Urothelium cell line (cell line): ENCODE measurements at regions not wholly inside any gene's neighbourhood (a gene's known extent, or its start where the extent isn't known, plus 50 kb on each side); places are given as distances from the start of the nearest gene placed in this dataset.
A peak's percentile ranks its signal among the peaks of the same experiment; 100 is the strongest.

ENCODE experiments used
- DNase-seq: peaks from one replicate; pipeline ENCODE4 v3.0.0; 2011; ENCODE audit warnings: low spot score, mixed read lengths
- FAIRE-seq: peaks from 2 replicates; lab custom pipeline; 2011; peaks lifted over from hg19 to GRCh38; lab: Jason Lieb, UNC

DNA sequence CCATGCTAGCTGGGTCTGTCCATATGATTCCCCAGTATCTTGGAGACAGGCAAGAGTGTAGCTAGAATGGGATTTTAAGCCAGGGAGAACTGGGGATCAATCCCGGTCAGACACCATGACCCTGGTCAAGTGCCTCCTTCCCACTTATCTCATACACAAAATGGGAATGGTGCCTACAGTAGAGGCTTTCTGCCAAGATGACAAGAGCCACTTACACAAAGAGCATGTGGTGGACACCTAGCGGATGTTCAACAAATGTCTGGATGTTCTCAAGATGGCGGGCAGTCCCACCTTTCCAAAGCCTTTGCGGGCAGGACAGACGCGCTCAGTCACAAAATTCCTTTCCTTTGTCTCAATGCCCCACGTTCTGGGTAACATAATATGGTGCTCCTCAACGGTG lies 57.3 kb downstream of the MAF start:
- no peak for FAIRE-seq

DNA sequence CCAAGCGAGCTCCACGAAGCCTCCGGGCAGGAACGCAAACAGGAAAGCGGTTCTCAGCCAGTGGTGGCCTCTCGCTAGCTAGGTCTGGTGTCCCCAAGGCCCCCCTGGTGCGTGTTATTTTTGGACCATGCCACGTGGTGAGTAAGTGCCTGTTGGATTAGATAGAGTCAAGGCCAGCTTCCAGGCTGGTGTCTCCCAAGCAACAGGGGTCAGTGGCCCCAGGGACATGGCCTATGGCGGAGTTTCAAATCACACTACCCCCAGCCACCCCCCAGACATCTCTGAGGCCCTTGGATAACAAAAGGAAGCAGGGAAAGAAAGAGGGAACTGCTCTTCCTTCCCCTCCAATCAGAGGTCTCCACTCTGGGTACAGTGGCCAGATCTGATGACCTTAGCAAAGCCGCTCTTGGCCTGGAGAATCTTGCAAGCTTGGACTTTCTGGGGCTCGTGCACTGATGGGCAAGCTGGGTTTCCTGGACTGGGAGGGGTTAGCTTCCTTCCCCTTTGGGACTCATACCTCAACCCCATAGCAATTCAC lies 58.2 kb downstream of the MAF start:
- no peak for FAIRE-seq

More for the DNA sequence above, 57.3 kb downstream of the MAF start:
- DNase-seq, result no peak

DNA sequence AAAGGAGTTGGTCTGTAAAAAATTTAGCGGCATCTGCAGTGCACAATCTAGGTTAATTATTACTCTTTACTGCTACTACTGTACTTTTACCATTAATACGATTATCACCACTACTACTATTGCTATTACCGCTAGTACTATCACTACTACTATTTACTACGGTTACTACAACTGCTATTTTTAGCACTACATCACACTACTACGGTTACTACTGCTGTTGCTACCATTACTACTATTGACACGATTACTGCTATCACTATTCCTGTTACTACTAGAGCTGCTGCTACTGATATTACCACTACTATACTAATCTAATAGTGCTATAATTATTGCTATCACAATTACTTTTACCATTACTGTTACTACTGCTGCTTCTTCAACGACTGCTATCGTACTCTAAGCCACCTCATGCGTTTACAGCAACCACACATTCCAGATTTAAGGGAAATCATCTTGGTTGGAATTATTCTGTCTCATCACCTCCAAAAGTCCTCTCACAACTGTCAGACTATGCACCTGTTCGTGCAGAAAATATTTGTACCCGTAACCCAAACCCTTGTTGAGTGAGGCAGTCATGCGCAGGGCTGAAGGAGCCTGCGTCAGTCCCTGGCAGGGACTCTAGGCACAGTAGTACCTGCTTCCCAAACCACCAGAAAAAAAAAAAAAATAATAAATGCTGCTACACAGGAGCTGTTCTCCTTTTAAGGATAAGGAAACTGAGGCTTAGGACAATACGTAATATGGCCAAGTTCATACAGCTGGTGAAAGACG lies 59.5 kb downstream of the MAF start:
- DNase-seq, result no peak
- peak; percentile 55 for FAIRE-seq

More for the DNA sequence above, 58.2 kb downstream of the MAF start:
- DNase-seq, result no peak

DNA sequence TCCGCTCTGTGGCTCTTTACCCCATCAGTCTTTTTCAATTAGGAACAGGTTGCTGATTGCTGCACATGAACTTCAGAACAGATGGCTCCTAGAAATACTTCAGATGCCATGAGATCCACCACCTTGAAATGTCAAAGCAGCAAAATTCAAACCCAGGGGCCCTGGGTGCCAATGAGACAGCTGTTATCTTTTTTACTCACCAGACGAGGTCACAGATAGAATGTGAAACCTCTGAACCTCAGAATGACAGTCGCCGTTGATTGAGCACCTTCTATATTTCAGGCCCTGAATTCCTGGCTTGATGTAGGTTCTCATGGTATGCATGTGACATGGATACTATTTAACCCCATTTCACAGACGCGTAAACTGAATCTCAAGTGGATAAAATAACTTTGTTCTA lies 63.0 kb downstream of the MAF start:
- no peak for FAIRE-seq
- no peak for DNase-seq

DNA sequence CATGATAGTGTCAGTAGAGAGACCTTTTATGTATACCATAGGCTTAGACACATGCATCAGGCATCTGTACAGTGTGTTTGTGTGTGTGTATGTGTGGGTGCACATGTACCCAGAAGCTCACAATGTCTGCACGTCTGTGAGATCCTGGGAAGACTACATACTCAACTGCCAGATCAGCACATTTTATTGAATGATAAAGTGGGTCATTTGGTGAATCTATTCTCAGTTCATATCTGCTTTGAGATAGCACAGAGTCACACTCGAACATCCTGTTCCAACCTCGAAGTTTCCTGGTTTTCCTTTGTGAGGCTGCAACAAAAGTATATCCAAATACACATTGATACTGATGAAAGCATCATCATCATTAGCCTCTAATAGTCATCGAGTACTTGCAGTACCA lies 63.6 kb downstream of the MAF start:
- FAIRE-seq (no peak), DNase-seq (no peak)

DNA sequence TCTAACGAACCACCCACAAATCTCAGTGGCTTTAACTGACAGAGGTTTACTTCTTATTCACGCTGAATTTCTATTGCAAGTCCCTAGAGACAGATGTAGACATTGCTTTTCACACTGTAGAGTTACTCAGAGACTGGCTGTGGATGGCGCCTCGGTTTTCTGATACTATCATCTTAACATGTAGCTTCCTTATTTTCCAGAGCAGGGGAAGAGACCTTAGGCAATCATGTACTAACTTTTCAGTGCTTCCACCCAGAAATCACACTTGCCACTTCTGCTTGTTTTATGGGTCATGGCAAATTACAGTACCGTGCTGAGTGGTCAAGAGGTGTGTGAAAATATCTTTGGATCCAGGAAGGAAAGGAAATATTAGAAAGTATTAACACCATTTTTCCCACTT lies 65.4 kb downstream of the MAF start:
- DNase-seq, result no peak
- no peak for FAIRE-seq

DNA sequence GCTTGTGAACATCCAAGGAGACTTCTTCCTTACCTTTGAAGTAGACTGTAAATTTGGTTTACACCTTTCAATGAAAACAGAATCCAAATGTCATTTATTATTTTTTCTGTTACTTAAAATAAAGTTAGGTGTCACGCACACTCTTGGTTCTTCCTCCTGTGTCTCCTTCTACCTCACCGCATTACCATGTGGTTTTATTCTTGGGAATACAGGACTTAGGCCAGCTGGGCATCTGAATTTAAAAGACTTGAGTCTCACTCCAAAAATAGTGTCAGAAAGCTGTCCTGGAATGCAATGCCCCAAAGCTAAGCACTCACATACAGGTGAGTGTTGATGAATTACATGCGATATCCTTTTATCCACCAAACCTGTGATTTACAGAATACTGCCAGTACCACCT lies 66.4 kb downstream of the MAF start:
- no peak for DNase-seq
- no peak for FAIRE-seq

DNA sequence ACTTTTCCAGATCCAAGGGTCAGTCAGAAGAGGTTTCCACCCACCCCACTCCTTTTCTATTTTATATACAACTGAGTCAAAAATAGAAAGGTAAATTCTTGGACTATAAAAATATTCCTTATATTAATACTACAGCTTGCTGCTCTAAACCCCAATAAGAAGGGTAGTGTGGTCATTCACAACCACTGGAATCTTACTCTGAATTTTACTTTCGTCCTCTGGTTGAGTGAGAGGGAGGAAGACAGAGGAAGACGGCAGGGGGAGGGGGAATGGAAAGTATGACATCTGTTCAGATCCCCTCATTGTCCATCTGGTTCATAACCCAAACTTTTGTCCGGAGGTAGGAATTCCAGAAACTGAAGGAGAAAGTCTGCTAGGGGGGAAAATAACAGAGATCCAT lies 67.2 kb downstream of the MAF start:
- FAIRE-seq, result no peak
- no peak for DNase-seq

DNA sequence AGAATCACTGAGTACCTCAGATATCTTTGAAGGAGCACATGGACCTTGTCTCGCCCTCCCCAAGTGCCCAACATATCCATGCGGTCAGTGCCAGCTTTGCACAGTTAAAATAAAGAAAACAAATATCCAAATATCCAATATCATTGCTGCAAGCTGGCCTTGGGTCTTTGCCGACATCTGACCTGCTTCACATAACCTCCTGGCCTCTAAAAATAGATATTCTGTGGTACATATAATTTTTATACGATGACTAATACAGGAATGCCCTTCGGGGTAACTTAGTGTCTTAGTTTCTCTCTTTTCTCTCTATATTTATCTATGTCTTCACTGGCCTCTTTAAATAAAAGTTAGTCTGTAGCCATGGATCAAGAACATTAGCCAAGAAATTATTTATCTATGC lies 67.8 kb downstream of the MAF start:
- no peak for FAIRE-seq
- DNase-seq, result peak; percentile 53

DNA sequence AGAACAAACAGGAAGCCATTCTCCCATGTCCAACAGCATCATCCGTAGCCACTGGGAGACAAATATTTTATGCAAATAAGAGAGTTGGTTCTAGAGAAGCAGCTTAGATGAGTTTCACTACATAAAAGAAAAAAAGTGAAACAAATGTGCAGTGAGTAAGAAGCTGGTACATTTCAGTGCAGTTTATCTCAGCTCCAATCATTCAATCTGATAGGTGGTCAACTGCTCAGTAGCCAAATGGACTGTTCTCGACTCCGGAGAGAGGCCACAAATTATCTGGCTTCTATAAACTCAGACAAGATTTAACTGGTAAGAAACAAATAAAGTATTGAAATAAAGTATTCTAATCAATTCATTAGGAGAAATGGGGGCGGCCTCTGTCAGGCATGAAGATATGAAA lies 68.3 kb downstream of the MAF start:
- DNase-seq, result no peak
- FAIRE-seq, result no peak

DNA sequence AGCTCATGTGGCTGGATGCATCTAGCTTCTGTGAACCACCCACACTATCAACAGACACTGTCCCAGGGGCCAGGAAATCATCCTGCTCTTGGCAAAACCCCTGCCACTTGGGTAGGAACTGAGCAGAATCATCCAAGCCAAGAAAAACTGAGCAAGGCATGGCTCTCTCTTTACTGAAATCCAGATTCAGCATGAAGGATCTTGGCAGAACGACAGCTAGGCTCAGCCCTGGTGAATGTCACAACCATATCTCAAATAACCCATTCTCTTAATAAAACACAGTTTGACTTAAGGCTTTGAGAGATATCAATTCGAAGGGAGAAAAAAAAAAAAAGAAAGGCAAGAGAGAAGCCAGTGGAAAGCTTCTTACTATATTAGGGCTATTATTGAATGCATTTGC lies 72.2 kb downstream of the MAF start:
- no peak for FAIRE-seq
- DNase-seq, result no peak

DNA sequence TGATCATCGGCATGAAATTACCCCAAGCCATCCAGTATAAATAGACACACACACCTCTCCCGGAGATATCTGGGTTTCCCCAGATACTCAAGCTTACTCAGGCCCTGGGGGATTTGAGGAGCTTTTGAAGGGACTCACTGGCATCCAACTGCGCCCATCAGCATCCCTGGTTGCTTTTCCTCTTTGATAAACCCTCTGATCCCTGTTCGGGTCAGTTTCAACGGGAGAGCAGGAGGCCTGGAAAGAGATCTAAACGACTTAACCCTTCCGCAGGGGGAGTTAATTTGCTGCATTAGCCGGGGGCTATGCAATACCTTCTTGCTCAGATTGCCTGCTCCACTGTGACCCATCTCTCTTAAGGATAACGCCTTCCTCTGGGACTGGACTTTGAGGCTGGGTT lies 76.6 kb downstream of the MAF start:
- DNase-seq, result no peak
- FAIRE-seq, result no peak

DNA sequence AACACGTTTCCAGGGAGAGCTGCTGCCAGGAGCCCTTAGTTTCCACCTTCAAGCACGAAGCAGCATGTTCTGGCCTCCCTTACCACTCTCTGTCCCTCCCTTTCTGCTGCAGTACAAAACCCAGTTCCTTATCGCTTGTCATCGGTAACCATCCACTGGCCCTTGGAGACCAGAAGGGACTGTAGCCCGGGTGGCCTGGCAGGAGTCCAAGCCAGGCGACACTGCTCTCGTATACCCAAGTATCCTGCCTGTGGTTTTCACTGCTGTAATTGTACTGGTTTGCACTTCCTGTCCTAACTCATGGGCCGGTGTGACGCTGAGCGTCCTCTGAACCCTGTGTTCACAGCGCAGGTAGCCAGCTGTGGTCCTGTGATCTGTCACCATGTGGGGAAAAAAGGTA lies 81.1 kb downstream of the MAF start:
- FAIRE-seq (no peak), DNase-seq (no peak)

DNA sequence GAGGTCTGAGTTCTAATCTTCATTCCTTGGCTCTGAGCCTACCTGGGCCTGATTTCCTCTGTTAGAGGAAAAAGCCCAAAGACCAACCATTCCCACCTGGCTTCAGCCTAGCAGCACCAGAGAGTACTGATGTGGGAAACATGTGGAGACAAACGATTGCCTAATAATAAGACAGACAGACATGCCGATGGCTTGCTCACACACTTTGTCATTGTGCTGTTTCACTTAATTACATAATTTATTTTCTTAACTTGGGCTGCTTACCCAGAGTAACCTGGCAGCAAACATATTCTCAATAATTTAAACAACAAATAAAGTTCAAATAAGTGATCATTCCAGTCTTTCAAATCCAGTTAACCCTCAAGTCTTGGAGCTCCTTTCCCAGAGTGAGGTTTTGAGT lies 83.4 kb downstream of the MAF start:
- DNase-seq (no peak), FAIRE-seq (no peak)

DNA sequence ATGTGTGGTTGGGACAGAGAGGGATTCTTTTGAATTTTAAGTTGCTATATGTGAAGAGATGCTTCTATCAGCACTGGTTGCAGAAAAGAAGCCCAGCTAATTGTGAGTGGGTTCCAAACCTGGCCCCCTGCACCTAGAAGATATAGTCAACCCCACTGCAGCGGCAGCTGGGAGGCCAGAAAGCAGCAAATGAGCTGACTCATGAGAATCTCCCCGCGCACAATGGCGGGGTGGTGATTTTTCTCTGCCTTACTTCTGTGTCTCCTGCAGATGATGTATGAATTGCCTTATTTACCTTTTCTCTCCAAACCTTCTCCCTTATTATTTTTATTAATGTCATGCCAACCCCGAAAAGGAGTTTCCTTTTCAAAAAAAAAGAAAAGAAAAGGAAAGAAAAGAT lies 89.7 kb downstream of the MAF start:
- DNase-seq, result no peak
- FAIRE-seq, result no peak

DNA sequence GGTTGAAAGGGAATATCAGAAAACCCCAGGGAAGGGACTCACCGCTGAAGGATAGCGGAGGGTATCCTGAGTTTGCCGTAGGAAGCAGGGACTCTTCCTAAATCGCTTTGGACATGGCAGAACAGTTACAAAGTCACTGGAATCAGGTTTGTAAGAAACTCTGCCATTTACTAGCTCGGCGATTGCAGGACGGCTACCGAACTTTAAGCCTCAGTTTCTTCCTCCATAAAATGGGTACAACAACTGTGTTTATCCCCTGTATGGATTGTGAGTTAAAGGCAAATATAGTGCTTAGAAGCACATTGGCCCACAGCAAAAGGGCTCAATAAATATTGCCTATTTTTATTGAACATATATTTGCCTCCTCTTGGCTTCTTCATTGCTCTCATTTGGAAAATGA lies 90.6 kb downstream of the MAF start:
- no peak for FAIRE-seq

DNA sequence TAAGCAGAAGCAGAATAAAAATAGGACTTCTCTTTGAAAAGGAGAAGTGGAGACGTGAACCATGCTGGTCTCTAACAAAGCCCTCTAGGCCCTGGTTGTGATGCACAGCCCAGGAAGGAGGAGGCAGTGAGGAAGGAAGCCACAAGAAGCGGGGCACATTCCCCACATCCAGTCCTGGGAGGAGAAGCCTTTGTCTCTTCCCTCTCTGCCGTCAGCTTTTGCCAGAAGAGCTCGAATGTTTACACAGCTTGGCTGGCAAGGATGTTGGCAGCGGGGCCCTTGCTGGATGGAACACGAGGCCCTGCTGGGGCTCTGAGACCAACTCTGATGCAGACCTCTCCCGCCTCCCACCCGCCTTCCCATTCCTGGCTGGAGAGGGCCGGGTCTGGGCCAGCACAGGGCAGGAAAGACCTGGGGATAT lies 91.3 kb downstream of the MAF start:
- no peak for DNase-seq
- no peak for FAIRE-seq

More for the DNA sequence above, 90.6 kb downstream of the MAF start:
- no peak for DNase-seq

DNA sequence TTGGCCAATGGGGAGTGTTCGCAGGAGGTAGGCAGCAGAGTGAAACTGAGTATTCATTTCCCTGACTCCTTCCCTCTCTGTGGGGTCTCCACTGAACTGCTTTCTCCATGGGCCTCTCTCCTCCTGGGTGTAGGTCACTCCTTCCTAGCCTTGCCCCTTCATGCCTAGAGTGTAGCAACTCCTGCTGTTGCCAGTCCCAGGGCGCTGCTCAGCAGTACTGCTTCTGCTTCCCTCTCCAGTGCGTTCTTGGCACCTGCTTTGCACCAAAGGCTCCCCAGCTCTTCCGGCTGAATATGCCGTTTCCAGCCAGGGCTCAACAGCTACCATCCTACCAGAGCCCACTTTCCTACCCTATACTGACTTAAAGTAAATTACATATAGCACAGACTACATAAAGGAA lies 92.2 kb downstream of the MAF start:
- DNase-seq (no peak), FAIRE-seq (no peak)

DNA sequence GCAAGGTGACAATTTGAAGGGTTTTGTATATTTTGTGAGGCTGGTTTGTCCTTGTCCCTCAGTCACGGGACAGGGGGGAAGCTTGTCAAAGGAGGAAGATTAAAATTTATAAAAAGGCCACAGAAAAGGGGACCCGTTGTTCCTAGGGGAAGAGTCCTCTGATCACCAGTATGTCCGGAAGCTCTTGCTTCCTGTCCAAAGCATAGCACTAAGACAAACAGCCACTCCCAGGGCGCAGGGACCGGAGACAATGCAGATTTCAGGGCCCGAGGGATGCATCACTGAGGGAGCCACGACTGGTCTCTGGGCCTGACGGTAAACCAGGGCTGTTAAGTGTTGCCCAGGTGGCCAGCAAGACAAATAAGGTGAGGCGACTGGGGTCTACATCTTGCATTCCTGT lies 95.2 kb downstream of the MAF start:
- no peak for FAIRE-seq

DNA sequence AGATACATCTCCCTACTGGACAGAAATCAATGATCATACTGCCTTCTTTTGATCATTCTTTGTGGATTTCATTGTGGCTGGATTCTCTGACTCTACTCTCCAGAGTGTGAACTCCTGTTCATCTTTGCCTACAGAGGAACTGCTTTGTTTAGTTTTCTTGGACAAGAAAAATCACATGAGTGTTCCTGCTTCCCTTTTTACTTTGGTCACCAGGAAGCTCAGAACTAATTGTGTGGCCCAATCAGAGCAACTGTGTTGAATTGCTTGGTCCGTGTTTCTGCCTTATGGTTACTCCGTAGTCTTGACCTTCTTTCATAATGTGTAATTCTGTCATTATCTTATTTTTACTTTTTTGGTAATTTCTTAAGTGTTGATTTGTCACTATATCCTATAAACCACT lies 97.0 kb downstream of the MAF start:
- FAIRE-seq (no peak), DNase-seq (no peak)

More for the DNA sequence above, 95.2 kb downstream of the MAF start:
- DNase-seq, result no peak

DNA sequence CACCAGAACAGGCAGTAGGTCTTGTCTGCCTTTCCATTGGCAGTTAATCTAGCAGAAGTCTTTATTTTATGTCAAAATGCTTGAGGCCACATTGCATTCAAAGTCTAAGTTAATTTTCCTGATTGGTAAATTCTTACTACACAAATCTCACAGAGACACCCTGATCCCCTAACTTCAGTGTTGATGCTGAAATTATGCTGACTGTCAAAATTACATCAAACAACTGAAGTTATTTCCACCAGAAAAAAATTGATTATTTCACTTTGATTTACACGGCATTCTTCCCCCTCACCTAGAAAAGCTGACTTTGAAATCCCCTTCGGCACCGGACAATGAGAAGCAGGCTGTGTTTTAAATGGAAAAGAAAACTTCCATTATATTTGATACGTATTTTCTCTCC lies 99.1 kb downstream of the MAF start:
- DNase-seq (no peak), FAIRE-seq (no peak)

DNA sequence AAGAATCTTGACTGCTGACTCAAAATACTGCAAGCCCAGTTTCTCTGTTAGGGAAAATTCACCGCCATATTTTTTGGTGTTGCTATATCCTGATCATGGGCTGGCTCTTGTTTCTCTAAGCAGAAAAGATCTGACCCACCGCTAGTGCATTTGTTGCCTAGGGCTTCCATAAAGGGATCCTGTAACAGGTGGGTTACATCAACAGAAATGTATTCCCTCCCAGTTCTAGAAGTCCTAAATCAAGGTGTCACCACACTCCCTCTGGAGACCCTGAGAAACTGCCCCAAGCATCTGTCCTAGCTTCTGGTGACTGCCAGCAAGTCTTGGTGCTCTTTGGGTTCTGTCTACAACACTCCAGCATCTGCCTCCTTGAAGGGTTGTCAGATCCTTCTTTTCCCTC lies 99.7 kb downstream of the MAF start:
- FAIRE-seq (no peak), DNase-seq (no peak)

DNA sequence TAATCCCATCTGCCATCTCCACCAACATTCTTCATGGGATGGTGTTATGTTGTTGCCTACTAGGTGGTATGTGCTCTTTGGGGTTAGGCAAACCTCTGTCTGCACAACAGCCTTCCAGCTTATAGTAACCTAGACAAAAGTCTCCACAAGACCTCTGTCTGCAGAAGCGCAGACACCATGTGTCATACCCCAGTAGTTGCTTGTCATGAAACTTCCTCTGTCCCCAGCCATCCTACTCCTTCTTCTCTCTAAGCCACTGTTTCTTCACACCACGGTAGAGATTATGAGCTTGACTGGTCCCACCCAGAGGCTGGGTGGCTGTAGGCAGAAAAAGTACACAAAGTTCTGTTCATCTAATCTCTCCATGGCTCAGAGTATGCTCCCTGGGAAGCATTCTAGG lies 100.3 kb downstream of the MAF start:
- DNase-seq, result no peak
- no peak for FAIRE-seq
